Activated CD4-positive, alpha-beta T cell treated with anti-CD3 and anti-CD28 coated beads, Interleukin-2, amount 50 U/mL, for 48 hours (primary cell): ENCODE measurements at regions not wholly inside any gene's neighbourhood (a gene's known extent, or its start where the extent isn't known, plus 50 kb on each side); places are given as distances from the start of the nearest gene placed in this dataset.
A peak's percentile ranks its signal among the peaks of the same experiment; 100 is the strongest.

Source experiments
- DNase-seq, 2 experiments: peaks; one replicate each; pipeline ENCODE4 v3.0.0-alpha.2; 2020

- DNase-seq: no peak
Measured at GRCh38 chr20:50273601-50274491, 83.2 kb downstream of the CEBPB start.

- no peak for DNase-seq
Measured at GRCh38 chr20:50274570-50275430, 84.2 kb downstream of the CEBPB start.

- no peak for DNase-seq
Measured at GRCh38 chr20:50276119-50277063, 85.8 kb downstream of the CEBPB start.

GRCh38 chr20:50277064-50277415, 86.4 kb downstream of the CEBPB start:
- no peak for DNase-seq

- DNase-seq: no peak
Measured at GRCh38 chr20:50277460-50278376, 87.1 kb downstream of the CEBPB start.

- DNase-seq: no peak
Measured at GRCh38 chr20:50278377-50278683, 87.7 kb downstream of the CEBPB start.

- no peak for DNase-seq
Measured at GRCh38 chr20:50278684-50279531, 88.3 kb downstream of the CEBPB start.

GRCh38 chr20:50279988-50280850, 89.6 kb downstream of the CEBPB start:
- DNase-seq: no peak

GRCh38 chr20:50280851-50281655, 90.4 kb downstream of the CEBPB start:
- DNase-seq: no peak

- peak; percentile 19 to 30 for DNase-seq
Measured at GRCh38 chr20:50281831-50282591, 91.4 kb downstream of the CEBPB start.

GRCh38 chr20:50282592-50283241, 92.1 kb downstream of the CEBPB start:
- DNase-seq: no peak

GRCh38 chr20:50283370-50283769, 92.7 kb downstream of the CEBPB start:
- DNase-seq: no peak

GRCh38 chr20:50283922-50284810, 93.5 kb downstream of the CEBPB start:
- peak; percentile 48 to 59 for DNase-seq

- DNase-seq: peak in 1 of 2 experiments; percentile 11
Measured at GRCh38 chr20:50284811-50285375, 94.3 kb downstream of the CEBPB start.

GRCh38 chr20:50285376-50286173, 94.9 kb downstream of the CEBPB start:
- peak; percentile 17 to 32 for DNase-seq
